ENCODE measurements at regions not wholly inside any gene's neighbourhood (a gene's known extent, or its start where the extent isn't known, plus 50 kb on each side); places are given as distances from the start of the nearest gene placed in this dataset.

DNA sequence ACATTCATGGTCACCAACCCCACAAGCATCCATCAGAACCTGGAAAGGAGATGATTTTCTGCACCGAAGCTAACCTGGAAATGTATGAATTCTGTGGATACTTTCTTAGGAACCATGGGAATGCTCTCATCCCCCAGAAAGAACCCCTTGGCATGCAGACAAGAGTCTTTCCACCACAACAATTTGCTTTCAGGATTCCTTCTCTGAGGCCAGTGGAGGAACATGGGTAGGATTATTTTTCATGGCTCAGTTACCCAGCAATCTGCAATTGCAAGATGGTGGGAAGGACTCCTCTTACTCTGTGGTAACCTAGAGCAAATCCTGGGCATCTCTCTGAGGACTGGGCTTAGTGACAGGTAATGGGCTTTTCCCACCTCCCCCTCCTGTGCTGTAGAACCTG, 131.9 kb upstream of the MSX1 start:
- dilution Hi-C loops (cut with MboI; ENCODE audit: extremely low pct_ligation_motif_present, low sequenced_read_pairs) = no loop called here
- no peak overlapping the region for H3K9ac ChIP-seq (replicated peaks; ENCODE audit: extremely low read depth, insufficient read depth, low read length)
- POLR2A ChIA-PET = no interaction called here
- no peaks in the 10 kb centered on the region for H3K27me3 ChIP-seq (ENCODE audit: control insufficient read depth in 2 of 2, insufficient read depth in 2 of 2, low read length in 2 of 2)
- no peaks in the 10 kb centered on the region for H3K9me1 ChIP-seq (replicated peaks; ENCODE audit: control insufficient read depth, extremely low read depth, insufficient read depth, low read length)
- CTCF ChIA-PET = interaction anchor here (1.3 to 1.4 kb wide), 2 partner anchors 9 to 16 kb away, joined by 3 read pairs; no protein-coding TSS in a partner anchor
- intact Hi-C loops (cut with micrococcal nuclease) = no loop called here
- DNase-seq (ENCODE audit: low read depth, low spot score) (no peak), FAIRE-seq (no peak)
- H3K27ac ChIP-seq (ENCODE audit: insufficient read depth, low read depth, low read length) = no peak overlapping the region
- H2AFZ ChIP-seq (ENCODE audit: low read depth, low read length) = no peak overlapping the region
- no peaks in the 10 kb centered on the region for H3K4me1 ChIP-seq (ENCODE audit: control insufficient read depth, extremely low read depth, insufficient read depth, low read length)
- H3K4me3 ChIP-seq (replicated peaks in 1 of 3; ENCODE audit: insufficient read depth in 1 of 3, low read depth in 1 of 3, low read length in 3 of 3) = no peak overlapping the region
- TF ChIP-seq FOS (IDR thresholded peaks at IDR 0.05; ENCODE audit: borderline replicate concordance, insufficient read depth, low read length) = no peak
- TF ChIP-seq GATA2 (IDR thresholded peaks at IDR 0.05; ENCODE audit: insufficient read depth, insufficient read length, low read depth, low read length) = no peak
- TF ChIP-seq MYC (IDR thresholded peaks at IDR 0.05; ENCODE audit: low read depth, low read length) = no peak
- TF ChIP-seq JUN (IDR thresholded peaks at IDR 0.05; ENCODE audit: borderline replicate concordance, insufficient read depth, insufficient read length, low read depth) = no peak
- no peak for TF ChIP-seq POLR2AphosphoS5 (IDR thresholded peaks at IDR 0.05; ENCODE audit: insufficient read depth, low read depth, low read length)
- no peak for TF ChIP-seq POLR2A (IDR thresholded peaks at IDR 0.05; ENCODE audit: low read depth, low read length)
- TF ChIP-seq EZH2 (IDR thresholded peaks at IDR 0.05; ENCODE audit: borderline replicate concordance, low read depth, low read length, severe bottlenecking) = no peak
- TF ChIP-seq, protein P1, sequence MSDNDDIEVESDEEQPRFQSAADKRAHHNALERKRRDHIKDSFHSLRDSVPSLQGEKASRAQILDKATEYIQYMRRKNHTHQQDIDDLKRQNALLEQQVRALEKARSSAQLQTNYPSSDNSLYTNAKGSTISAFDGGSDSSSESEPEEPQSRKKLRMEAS (IDR thresholded peaks at IDR 0.05; ENCODE audit: insufficient read depth, insufficient read length) = no peak
- TF ChIP-seq, protein P2, sequence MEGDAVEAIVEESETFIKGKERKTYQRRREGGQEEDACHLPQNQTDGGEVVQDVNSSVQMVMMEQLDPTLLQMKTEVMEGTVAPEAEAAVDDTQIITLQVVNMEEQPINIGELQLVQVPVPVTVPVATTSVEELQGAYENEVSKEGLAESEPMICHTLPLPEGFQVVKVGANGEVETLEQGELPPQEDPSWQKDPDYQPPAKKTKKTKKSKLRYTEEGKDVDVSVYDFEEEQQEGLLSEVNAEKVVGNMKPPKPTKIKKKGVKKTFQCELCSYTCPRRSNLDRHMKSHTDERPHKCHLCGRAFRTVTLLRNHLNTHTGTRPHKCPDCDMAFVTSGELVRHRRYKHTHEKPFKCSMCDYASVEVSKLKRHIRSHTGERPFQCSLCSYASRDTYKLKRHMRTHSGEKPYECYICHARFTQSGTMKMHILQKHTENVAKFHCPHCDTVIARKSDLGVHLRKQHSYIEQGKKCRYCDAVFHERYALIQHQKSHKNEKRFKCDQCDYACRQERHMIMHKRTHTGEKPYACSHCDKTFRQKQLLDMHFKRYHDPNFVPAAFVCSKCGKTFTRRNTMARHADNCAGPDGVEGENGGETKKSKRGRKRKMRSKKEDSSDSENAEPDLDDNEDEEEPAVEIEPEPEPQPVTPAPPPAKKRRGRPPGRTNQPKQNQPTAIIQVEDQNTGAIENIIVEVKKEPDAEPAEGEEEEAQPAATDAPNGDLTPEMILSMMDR (IDR thresholded peaks at IDR 0.05; ENCODE audit: extremely low read depth in 1 of 2, insufficient read depth in 1 of 2, low read depth in 1 of 2, low read length in 2 of 2) = no peak
- H3K9me3 ChIP-seq (replicated peaks; ENCODE audit: control insufficient read depth, insufficient read depth, low read length) = no peaks in the 10 kb centered on the region
- BruUV-seq (replicated peaks) = no TSS peak
- H3K36me3 ChIP-seq (ENCODE audit: control insufficient read depth in 2 of 2, extremely low read depth in 1 of 2, insufficient read depth in 2 of 2, low read length in 2 of 2) = no peaks in the 10 kb centered on the region
- no peaks in the 10 kb centered on the region for H3K79me2 ChIP-seq (ENCODE audit: control insufficient read depth, insufficient read depth, low read length)
- no peaks in the 10 kb centered on the region for H4K20me1 ChIP-seq (replicated peaks; ENCODE audit: control insufficient read depth, extremely low read depth, insufficient read depth, low read length)
- H3K4me2 ChIP-seq (ENCODE audit: insufficient read depth, low read length) = no peak overlapping the region

Measured in endothelial cell of umbilical vein (primary cell).